T-cell (primary cell): ENCODE measurements at regions not wholly inside any gene's neighbourhood (a gene's known extent, or its start where the extent isn't known, plus 50 kb on each side); places are given as distances from the start of the nearest gene placed in this dataset.
A peak's percentile ranks its signal among the peaks of the same experiment; 100 is the strongest.

Experiments used
- ATAC-seq, 4 experiments: fragments of 200-7000 bp in 3 of 4; fragments of 150-1000 bp in 1 of 4; cut with Tn5 transposase; replicated peaks in 1 of 4; 1 replicate in 3 of 4; 2 replicates in 1 of 4; pipeline ENCODE4 v1.10.0; 2021; ENCODE audit warnings: moderate library complexity in 3 of 4, mild to moderate bottlenecking in 2 of 4, moderate number of reproducible peaks in 1 of 4
- CTCF ChIA-PET, 2 donors: fragments of 300-600 bp; sonication (Branson Sonifier 250); formaldehyde crosslinking; loops; one replicate each; lab custom pipeline; 2022; ENCODE audit warnings: antibody characterized with exemption in 2 of 2; lab: Charles Lee
- POLR2A ChIA-PET, 2 donors: fragments of 300-600 bp; sonication (Branson Sonifier 250); formaldehyde crosslinking; loops; one replicate each; lab custom pipeline; 2022; ENCODE audit warnings: antibody characterized with exemption in 2 of 2; lab: Charles Lee
- DNase-seq, 35 experiments: peaks; one replicate each; pipeline versions ENCODE4 v3.0.0 to v3.0.0-alpha.2; 2013 to 2023
- H3K27ac ChIP-seq: one replicate; pipeline ENCODE4 v1.5.1; 2013; ENCODE audit warnings: low read length
- H3K27me3 ChIP-seq, 2 experiments: replicated peaks in 1 of 2; 1 replicate in 1 of 2; 2 replicates in 1 of 2; pipeline versions ENCODE4 v1.6.1 to v1.7.0; 2013; ENCODE audit warnings: low read length in 1 of 2, mixed read lengths in 1 of 2; ENCODE audit not compliant: control insufficient read depth in 2 of 2, insufficient read depth in 2 of 2; ENCODE audit errors: extremely low read depth in 1 of 2
- H3K36me3 ChIP-seq, 2 donors: 1 replicate in 1 of 2; 2 replicates in 1 of 2; pipeline versions ENCODE4 v1.6.1 to v1.7.0; 2013; ENCODE audit warnings: low read length in 1 of 2; ENCODE audit not compliant: control insufficient read depth in 2 of 2, insufficient read depth in 1 of 2; ENCODE audit errors: extremely low read depth in 1 of 2
- H3K4me1 ChIP-seq, 2 experiments: 1 replicate in 1 of 2; 2 replicates in 1 of 2; pipeline versions ENCODE4 v1.6.1 to v1.7.0; 2013; ENCODE audit warnings: low read length in 2 of 2, mixed read lengths in 1 of 2; ENCODE audit not compliant: insufficient read depth in 2 of 2, control insufficient read depth in 1 of 2; ENCODE audit errors: extremely low read depth in 1 of 2
- H3K4me3 ChIP-seq, 2 donors: 1 replicate in 1 of 2; 2 replicates in 1 of 2; pipeline versions ENCODE4 v1.5.1 to v1.7.0; 2013; ENCODE audit warnings: mild to moderate bottlenecking in 2 of 2, low read length in 1 of 2, moderate library complexity in 1 of 2; ENCODE audit not compliant: control insufficient read depth in 1 of 2; ENCODE audit errors: extremely low read depth in 1 of 2
- H3K9me3 ChIP-seq: 2 replicates; pipeline ENCODE4 v1.7.0; 2013
- H3K27ac Mint-ChIP-seq, 2 donors: one replicate each; pipeline ENCODE4 v1.8.0; 2020 to 2021; ENCODE audit warnings: mild to moderate bottlenecking in 2 of 2, mixed read lengths in 2 of 2
- H3K27me3 Mint-ChIP-seq, 2 donors: one replicate each; pipeline ENCODE4 v1.8.0; 2021 to 2022; ENCODE audit warnings: mixed read lengths in 2 of 2
- H3K36me3 Mint-ChIP-seq: one replicate; pipeline ENCODE4 v1.8.0; 2021; ENCODE audit warnings: mixed read lengths
- H3K4me1 Mint-ChIP-seq, 3 donors: one replicate each; pipeline ENCODE4 v1.8.0; 2020 to 2022; ENCODE audit warnings: mixed read lengths in 3 of 3, mild to moderate bottlenecking in 1 of 3
- H3K4me3 Mint-ChIP-seq, 3 donors: one replicate each; pipeline ENCODE4 v1.8.0; 2020 to 2022; ENCODE audit warnings: mild to moderate bottlenecking in 3 of 3, mixed read lengths in 3 of 3, moderate library complexity in 3 of 3
- H3K9me3 Mint-ChIP-seq, 3 donors: one replicate each; pipeline ENCODE4 v1.8.0; 2020 to 2022; ENCODE audit warnings: mixed read lengths in 3 of 3
- WGBS: methylation state at CpG from one replicate; pipeline ENCODE4 v1.1.5; 2013; ENCODE audit warnings: missing lambda C conversion rate; ENCODE audit not compliant: insufficient coverage; 5-methylcytosine and 5-hydroxymethylcytosine counted together

GRCh38 chr14:100381395-100382105 is 58.4 kb downstream of the SLC25A47 start:
- Histone ChIP-seq H3K27me3 (no peaks in the 10 kb centered on the region), H3K36me3 (peaks cover 6 to 13% of the 10 kb centered on the region in 2 donors), H3K9me3 (no peaks in the 10 kb centered on the region), H3K4me3 (no peak overlapping the region), H3K4me1 (peaks cover 10 to 27% of the 10 kb centered on the region in 2 experiments), H3K27ac (no peak overlapping the region)
- Mint-ChIP-seq H3K36me3 (peaks cover 6% of the 10 kb centered on the region), H3K4me1 (peaks cover 18 to 30% (median 27%) of the 10 kb centered on the region in 3 donors), H3K9me3 (no peaks in the 10 kb centered on the region), H3K27me3 (no peaks in the 10 kb centered on the region), H3K4me3 (no peak overlapping the region), H3K27ac (no peak overlapping the region)
- POLR2A ChIA-PET: no interaction called here
- WGBS: 95% methylated on average over 4 of the region's 11 CpGs
- DNase-seq: no peak
- CTCF ChIA-PET: interaction anchor here in 1 of 2 donors (2.6 kb wide), 1 partner anchor 264 kb away, joined by 7 read pairs; no protein-coding TSS in a partner anchor
- no peak for ATAC-seq

GRCh38 chr14:100382106-100382455 is 58.9 kb downstream of the SLC25A47 start:
- ChIA-PET CTCF (interaction anchor here (0.6 to 4.4 kb wide), 4 partner anchors 160 to 272 kb away, joined by 3 to 29 read pairs (median 5); no protein-coding TSS in a partner anchor), POLR2A (no interaction called here)
- no peaks in the 10 kb centered on the region for H3K9me3 Mint-ChIP-seq
- H3K27ac Mint-ChIP-seq: peak overlapping the region in 1 of 2 donors; percentile 44
- ATAC-seq: no peak
- Histone ChIP-seq H3K4me1 (peaks cover 4 to 22% of the 10 kb centered on the region in 2 experiments), H3K4me3 (no peak overlapping the region), H3K27ac (no peak overlapping the region), H3K27me3 (no peaks in the 10 kb centered on the region), H3K36me3 (peaks cover 6 to 13% of the 10 kb centered on the region in 2 donors), H3K9me3 (no peaks in the 10 kb centered on the region)
- H3K4me3 Mint-ChIP-seq: no peak overlapping the region
- H3K4me1 Mint-ChIP-seq: peaks cover 12 to 25% (median 21%) of the 10 kb centered on the region in 3 donors
- 87% methylated on average over 7 of the region's 7 CpGs for WGBS
- H3K36me3 Mint-ChIP-seq: peaks cover 6% of the 10 kb centered on the region
- no peaks in the 10 kb centered on the region for H3K27me3 Mint-ChIP-seq
- DNase-seq: no peak

GRCh38 chr14:100383727-100384158 is 60.6 kb downstream of the SLC25A47 start:
- H3K9me3 Mint-ChIP-seq: no peaks in the 10 kb centered on the region
- H3K36me3 ChIP-seq: peaks cover 6 to 13% of the 10 kb centered on the region in 2 donors
- 41% methylated on average over 9 of the region's 10 CpGs for WGBS
- no peaks in the 10 kb centered on the region for H3K27me3 Mint-ChIP-seq
- ATAC-seq: peak; percentile 83 to 89 (median 86)
- peaks cover 0 to 13% of the 10 kb centered on the region in 2 experiments for H3K4me1 ChIP-seq
- H3K36me3 Mint-ChIP-seq: peaks cover 10% of the 10 kb centered on the region
- no peak overlapping the region for H3K27ac Mint-ChIP-seq
- no peak overlapping the region for H3K4me3 ChIP-seq
- DNase-seq: peak; percentile 24 to 83 (median 59)
- no peaks in the 10 kb centered on the region for H3K27me3 ChIP-seq
- H3K4me1 Mint-ChIP-seq: peaks cover 17 to 28% (median 25%) of the 10 kb centered on the region in 3 donors
- CTCF ChIA-PET: interaction anchor here (2.6 to 4.4 kb wide), 3 partner anchors 262 to 270 kb away, joined by 7 to 29 read pairs (median 12); no protein-coding TSS in a partner anchor
- no peaks in the 10 kb centered on the region for H3K9me3 ChIP-seq
- no peak overlapping the region for H3K27ac ChIP-seq
- POLR2A ChIA-PET: no interaction called here
- H3K4me3 Mint-ChIP-seq: no peak overlapping the region

GRCh38 chr14:100384277-100384676 is 61.1 kb downstream of the SLC25A47 start:
- POLR2A ChIA-PET: interaction anchor here in 1 of 2 donors (0.6 kb wide), 1 partner anchor 182 kb away, joined by 7 read pairs; no protein-coding TSS in a partner anchor
- Histone ChIP-seq H3K27ac (no peak overlapping the region), H3K4me3 (no peak overlapping the region), H3K4me1 (peaks cover 0 to 13% of the 10 kb centered on the region in 2 experiments), H3K27me3 (no peaks in the 10 kb centered on the region), H3K9me3 (no peaks in the 10 kb centered on the region), H3K36me3 (peaks cover 6 to 13% of the 10 kb centered on the region in 2 donors)
- no peak overlapping the region for H3K4me3 Mint-ChIP-seq
- no peaks in the 10 kb centered on the region for H3K9me3 Mint-ChIP-seq
- H3K36me3 Mint-ChIP-seq: peaks cover 11% of the 10 kb centered on the region
- WGBS: 86% methylated on average over 5 of the region's 5 CpGs
- CTCF ChIA-PET: interaction anchor here (1.2 to 4.4 kb wide), 4 partner anchors 22 to 269 kb away, joined by 3 to 29 read pairs (median 8); no protein-coding TSS in a partner anchor
- no peaks in the 10 kb centered on the region for H3K27me3 Mint-ChIP-seq
- DNase-seq (no peak), ATAC-seq (no peak)
- H3K27ac Mint-ChIP-seq: no peak overlapping the region
- peaks cover 19 to 29% (median 22%) of the 10 kb centered on the region in 3 donors for H3K4me1 Mint-ChIP-seq

GRCh38 chr14:100384819-100385813 is 62.0 kb downstream of the SLC25A47 start:
- H3K4me1 ChIP-seq: peaks cover 0 to 13% of the 10 kb centered on the region in 2 experiments
- POLR2A ChIA-PET: interaction anchor here in 1 of 2 donors (0.6 kb wide), 1 partner anchor 183 kb away, joined by 7 read pairs; no protein-coding TSS in a partner anchor
- Mint-ChIP-seq H3K4me3 (no peak overlapping the region), H3K4me1 (peaks cover 21 to 33% (median 22%) of the 10 kb centered on the region in 3 donors), H3K27me3 (no peaks in the 10 kb centered on the region), H3K27ac (no peak overlapping the region), H3K36me3 (peaks cover 17% of the 10 kb centered on the region), H3K9me3 (no peaks in the 10 kb centered on the region)
- no peak for DNase-seq
- no peak overlapping the region for H3K27ac ChIP-seq
- peaks cover 6 to 13% of the 10 kb centered on the region in 2 donors for H3K36me3 ChIP-seq
- CTCF ChIA-PET: interaction anchor here (0.7 to 4.4 kb wide), 6 partner anchors 23 to 414 kb away, joined by 3 to 29 read pairs (median 4); no protein-coding TSS in a partner anchor
- H3K27me3 ChIP-seq: no peaks in the 10 kb centered on the region
- ATAC-seq: no peak
- WGBS: 88% methylated on average over 6 of the region's 16 CpGs
- H3K4me3 ChIP-seq: no peak overlapping the region
- H3K9me3 ChIP-seq: no peaks in the 10 kb centered on the region
